ENCODE measurements at regions not wholly inside any gene's neighbourhood (a gene's known extent, or its start where the extent isn't known, plus 50 kb on each side); places are given as distances from the start of the nearest gene placed in this dataset.
"Not testable (repeated sequence)": the region's sequence is repeated elsewhere in the genome, so short reads cannot be mapped to it uniquely, and the experiment has no call there.

DNA sequence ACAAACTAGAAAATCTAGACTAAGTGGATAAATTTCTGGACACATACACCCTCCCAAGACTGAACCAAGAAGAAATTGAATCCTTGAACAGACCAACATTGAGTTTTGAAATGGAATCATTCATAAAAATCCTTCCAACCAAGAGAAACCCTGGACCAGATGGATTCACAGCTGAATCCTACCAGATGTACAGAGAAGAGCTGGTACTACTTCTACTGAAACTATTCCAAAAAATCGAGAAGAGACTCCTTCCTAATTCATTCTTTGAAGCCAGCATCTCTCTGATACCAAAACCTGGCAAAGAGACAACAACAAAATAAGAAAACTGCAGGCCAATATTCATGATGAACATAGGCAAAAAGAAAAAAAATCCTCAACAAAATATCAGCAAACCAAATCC lies 227.4 kb downstream of the RPAP3 start:
- DNase-seq: no peak

DNA sequence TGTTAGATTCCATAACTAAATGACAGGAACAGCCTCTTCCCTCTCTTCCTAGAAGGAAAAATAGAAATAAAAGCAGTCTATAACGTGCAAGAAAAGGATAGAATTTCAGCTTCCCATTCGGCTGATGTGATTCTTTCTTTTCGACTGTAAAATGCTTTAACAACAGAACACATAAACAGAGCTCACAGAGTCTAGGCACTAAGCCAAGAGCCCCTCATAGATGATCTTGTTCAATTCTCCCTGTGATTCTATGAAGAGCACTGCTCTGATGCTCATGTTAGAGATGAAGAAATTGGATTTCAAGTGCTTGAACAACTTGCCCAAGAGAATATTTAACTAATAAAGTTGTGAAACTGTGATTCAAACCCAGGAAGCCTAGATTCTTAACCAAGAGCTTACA lies 232.7 kb downstream of the RPAP3 start:
- DNase-seq: no peak

DNA sequence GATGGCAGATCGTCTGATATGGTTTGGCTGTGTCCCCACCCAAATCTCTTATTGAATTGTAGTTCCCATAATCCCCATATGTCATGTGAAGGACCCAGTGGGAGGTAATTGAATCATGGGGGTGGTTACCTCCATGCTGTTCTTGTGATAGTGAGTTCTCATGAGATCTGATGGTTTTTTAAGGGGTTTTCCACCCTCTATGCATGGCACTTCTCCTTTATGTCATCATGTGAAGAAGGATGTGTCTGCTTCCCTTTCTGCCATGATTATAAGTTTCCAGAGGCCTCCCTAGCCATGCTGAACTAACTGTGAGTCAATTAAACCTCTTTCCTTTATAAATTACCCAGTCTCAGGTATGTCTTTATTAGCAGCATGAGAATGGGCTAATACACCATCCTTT lies 235.5 kb downstream of the RPAP3 start:
- not testable (repeated sequence) for DNase-seq

GRCh38 chr12:47463918-47464317 lies 241.9 kb downstream of the RPAP3 start:
- not testable (repeated sequence) for DNase-seq

DNA sequence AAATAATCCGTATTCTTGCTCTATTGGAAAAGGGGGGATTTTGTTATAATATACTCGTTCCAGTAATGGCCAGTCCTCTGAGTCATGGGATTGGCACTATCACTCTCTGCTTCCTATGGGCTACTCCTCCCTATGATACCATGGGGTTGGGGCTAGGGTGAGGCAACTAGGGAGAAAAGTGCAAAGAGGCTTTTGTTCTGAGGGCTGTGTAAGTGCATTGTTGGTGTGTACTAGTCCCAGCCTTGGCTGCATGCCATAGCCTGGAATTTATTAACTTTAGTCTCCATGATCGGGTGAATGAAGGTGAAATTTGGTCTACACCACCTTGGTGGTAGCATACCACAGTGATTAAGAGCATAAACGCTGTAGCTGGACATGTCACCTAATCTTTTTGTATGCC lies 247.6 kb downstream of the RPAP3 start:
- no peak for DNase-seq

GRCh38 chr12:47449797-47450196 lies 256.0 kb downstream of the RPAP3 start:
- DNase-seq: no peak

DNA sequence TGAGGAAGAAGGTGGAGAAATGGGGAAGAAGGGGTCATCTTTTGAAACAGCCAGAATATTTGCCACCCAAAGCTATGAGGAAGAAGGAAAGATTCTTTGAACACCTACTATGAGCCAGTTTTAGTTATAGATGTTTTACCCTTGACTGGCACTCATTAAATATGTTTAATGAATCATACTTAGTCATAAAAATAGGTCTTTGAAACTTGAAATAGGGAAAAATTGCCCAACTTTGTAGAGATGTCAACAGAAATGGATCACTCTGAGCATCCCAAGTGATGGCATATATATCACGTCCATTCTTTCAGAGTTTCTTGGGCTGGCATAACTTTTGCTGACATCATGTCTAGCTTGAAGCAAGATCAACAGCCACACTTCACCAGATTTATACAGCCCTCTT lies 263.5 kb downstream of the RPAP3 start:
- DNase-seq: no peak

DNA sequence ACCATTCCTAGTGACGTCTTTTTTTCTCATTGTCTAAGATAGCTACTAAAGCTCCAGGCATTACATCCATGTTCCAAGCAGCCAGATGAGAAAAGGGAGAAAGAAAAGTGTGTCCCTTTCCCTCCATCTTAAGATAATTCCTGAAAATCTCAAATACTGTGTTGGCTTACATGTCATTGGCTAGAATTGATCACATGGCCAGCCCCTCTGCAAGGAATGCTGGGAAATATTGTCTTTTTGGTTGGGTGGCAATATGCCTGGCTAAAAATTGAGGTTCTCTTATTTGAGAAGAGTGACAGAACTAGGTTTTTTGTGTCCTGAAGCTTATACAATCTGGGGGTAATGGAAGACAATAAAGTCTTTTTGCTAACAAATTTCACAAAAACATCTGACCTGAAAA lies 264.3 kb downstream of the RPAP3 start:
- DNase-seq: no peak

DNA sequence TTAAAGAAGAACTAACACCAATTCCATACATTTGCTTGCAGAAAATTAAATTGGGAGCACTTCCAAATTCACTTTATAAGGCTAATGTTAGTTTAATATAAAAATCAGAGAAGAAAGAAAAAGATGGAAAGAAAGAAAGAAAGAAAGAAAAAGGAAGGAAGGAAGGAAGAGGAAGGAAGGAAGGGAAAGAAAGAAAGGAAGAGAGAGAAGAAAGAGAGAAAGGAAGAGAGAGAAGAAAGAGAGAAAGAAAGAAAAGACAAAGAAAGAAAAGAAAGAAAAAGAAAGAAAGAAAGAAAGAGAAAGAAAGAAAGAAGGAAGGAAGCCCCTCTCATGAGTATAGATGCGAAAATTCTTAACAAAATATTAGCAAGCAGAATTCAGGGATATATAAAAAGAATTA lies 267.7 kb downstream of the RPAP3 start:
- DNase-seq: no peak

GRCh38 chr12:47437570-47437969 lies 268.3 kb downstream of the RPAP3 start:
- no peak for DNase-seq

GRCh38 chr12:47433876-47434275 lies 272.0 kb downstream of the RPAP3 start:
- DNase-seq: no peak

DNA sequence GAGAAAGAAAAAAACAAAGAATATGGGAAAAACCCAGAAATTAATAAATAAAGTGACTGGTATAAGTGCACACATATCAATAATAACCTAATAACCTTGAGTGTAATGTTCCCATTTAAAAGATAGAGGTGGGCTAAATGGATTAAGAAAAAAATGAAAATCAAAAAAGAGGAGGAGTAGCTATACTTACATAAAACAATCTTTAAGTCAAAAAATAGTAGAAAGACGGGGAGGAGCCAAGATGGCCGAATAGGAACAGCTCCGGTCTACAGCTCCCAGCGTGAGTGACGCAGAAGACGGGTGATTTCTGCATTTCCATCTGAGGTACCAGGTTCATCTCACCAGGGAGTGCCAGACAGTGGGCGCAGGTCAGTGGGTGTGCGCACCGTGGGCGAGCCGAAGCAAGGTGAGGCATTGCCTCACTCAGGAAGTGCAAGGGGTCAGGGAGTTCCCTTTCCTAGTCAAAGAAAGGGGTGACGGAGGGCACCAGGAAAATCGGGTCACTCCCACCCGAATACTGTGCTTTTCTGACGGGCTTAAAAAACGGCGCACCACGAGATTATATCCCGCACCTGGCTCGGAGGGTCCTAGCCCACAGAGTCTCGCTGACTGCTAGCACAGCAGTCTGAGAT lies 279.0 kb downstream of the RPAP3 start:
- DNase-seq: not testable (repeated sequence)

DNA sequence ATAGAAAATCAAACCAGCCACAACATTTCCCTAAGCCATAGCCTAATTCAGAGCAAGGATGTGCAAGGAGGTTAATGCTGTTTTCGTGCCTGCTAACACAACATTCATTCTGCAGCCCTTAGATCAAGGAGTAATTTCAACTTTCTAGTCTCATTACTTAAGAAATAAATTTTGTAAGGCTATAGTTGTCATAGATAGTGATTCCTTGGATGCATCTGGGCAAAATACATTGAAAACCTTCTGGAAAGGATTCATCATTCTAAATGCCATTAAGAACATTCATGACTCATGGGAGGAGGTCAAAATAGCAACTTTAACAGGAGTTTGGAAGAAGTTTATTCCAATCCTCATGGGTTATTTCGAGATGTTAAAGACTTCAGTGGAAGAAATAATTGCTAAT lies 283.2 kb downstream of the RPAP3 start:
- DNase-seq: no peak

DNA sequence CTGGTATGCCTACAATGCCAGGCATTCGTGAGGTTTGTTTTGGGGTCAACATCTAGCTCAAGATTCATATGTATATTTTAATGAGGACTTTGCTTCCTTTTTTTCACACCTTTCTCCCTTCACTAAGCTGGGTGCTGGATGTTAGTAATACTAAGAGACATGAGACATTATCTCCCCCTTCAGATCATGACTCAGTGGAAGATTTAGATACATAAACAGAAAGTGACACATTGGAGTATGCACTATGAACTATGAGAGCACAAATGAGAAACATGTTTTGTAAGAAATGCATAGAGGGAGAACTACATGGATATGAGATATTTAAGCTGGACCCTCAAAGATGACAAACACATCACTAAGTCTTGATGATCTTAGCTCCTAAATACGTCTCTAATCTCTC lies 286.3 kb downstream of the RPAP3 start:
- no peak for DNase-seq

GRCh38 chr12:47417955-47418354 lies 287.9 kb downstream of the RPAP3 start:
- no peak for DNase-seq

DNA sequence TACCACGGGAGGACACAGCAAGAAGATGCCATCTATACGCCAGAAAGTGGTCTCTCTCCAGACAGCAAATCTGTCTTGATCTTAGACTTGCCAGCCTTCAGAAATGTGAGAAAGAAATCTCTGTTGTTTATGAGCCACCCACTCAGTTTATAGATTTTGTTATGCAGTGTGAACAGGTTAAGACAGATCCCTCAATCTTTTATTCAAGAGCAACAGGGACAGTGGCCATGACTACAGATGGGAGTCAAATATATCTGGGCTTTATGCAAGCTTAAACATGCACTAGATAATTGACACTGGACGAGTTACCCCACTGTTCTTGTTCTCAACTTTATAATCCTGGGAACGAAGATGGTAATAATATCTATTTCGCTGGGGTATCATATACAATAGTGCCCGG lies 288.7 kb downstream of the RPAP3 start:
- no peak for DNase-seq

- no peak for DNase-seq
These were observed 290.8 kb downstream of the RPAP3 start for GRCh38 chr12:47415054-47415453.

DNA sequence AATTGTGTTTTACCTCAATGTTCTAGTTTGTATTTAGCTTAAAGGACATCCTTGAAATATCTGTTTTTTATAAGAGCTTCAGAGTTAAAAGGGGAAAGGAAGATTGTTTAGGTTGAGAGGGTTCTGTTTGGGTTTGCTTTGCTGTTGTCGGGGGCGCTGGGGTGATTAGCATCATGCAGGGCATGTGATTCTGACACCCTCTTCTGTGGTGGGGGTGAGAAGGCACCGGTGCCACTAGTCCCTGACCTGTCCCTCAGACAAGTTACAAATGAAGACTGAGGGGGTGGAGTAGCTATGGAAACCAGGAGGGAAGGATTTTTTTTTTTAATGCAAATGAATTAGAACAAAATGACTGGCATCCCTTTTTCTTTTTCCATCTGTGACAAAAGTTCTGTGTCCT lies 291.3 kb downstream of the RPAP3 start:
- no peak for DNase-seq

- no peak for DNase-seq
These were observed 292.0 kb downstream of the RPAP3 start for GRCh38 chr12:47413806-47414205.

DNA sequence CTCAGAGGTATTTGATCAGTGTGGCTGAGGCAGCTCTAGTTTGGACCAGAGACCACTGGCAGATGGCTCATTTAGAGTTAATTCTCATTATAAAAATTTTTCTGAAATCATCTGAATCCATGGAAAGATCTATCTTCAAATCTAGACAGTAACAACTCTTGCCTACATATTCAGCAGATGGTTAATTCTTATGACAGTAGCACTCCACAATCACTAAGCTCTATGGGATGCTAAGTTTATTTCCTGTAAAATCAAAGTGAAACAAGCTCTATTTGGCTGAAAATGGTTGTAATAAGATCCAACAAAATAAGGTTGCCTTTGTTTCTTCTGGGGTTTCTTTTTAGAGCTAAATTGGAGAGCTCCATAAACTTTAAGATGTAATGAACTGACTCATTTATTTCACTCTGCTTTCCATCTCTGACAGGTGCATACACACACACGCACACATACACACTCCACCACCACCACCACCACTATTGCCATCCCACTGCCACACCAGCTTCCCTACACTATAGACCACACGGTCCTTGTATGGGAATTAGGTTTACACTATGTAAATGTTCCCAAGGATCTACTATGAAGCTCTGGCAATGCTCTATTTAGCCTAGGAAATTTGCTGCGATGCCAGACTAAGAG lies 293.1 kb downstream of the RPAP3 start:
- no peak for DNase-seq

DNA sequence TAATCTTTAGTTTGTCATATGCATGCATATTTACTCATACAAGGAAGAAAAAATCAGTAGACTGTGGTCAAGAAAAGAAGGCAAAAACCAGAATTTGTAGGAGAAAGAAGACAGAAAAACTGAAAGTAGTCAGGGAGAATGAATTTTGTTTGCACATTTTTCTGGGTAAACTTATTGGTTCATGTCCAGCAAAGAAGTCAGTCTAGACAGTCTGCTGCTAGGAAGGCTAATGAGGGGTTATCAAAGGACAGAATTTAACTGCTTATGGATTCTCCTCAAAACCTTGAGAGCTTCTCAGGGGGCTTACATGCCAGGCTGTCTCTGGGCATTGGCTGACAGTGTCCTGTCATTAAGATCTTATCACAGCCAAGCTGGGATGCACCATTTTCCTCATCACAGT lies 293.9 kb downstream of the RPAP3 start:
- DNase-seq: no peak

GRCh38 chr12:47410862-47411261 lies 295.0 kb downstream of the RPAP3 start:
- no peak for DNase-seq

GRCh38 chr12:47410383-47410782 lies 295.4 kb downstream of the RPAP3 start:
- no peak for DNase-seq

- no peak for DNase-seq
These were observed 296.4 kb downstream of the RPAP3 start for GRCh38 chr12:47409310-47409987.
